Endothelial cell (in vitro differentiated cells): ENCODE measurements at regions not wholly inside any gene's neighbourhood (a gene's known extent, or its start where the extent isn't known, plus 50 kb on each side); places are given as distances from the start of the nearest gene placed in this dataset.

Experiments
- DNase-seq: peaks from one replicate; pipeline ENCODE4 v3.0.0; 2021; ENCODE audit warnings: low spot score
- H3K27ac Mint-ChIP-seq: one replicate; pipeline ENCODE4 v1.8.0; 2021; ENCODE audit warnings: mixed read lengths, inconsistent platforms; ENCODE audit not compliant: unreplicated experiment
- H3K27me3 Mint-ChIP-seq: one replicate; pipeline ENCODE4 v1.8.0; 2021; ENCODE audit warnings: mild to moderate bottlenecking, moderate library complexity, mixed read lengths, inconsistent platforms; ENCODE audit not compliant: unreplicated experiment
- H3K36me3 Mint-ChIP-seq: one replicate; pipeline ENCODE4 v1.8.0; 2021; ENCODE audit warnings: mild to moderate bottlenecking, low read depth, mixed read lengths, inconsistent platforms; ENCODE audit not compliant: unreplicated experiment
- H3K4me1 Mint-ChIP-seq: one replicate; pipeline ENCODE4 v1.8.0; 2021; ENCODE audit warnings: mild to moderate bottlenecking, mixed read lengths, inconsistent platforms; ENCODE audit not compliant: unreplicated experiment
- H3K4me3 Mint-ChIP-seq: one replicate; pipeline ENCODE4 v1.8.0; 2021; ENCODE audit warnings: mild to moderate bottlenecking, mixed read lengths, inconsistent platforms; ENCODE audit not compliant: unreplicated experiment
- H3K9me3 Mint-ChIP-seq: one replicate; pipeline ENCODE4 v1.8.0; 2021; ENCODE audit warnings: mixed read lengths, inconsistent platforms; ENCODE audit not compliant: unreplicated experiment
- CTCF ChIP-seq: fragments of 200-600 bp; sonication (generic); IDR thresholded peaks from one replicate; pipeline ENCODE4 v1.5.0; 2021; ENCODE audit warnings: antibody characterized with exemption; ENCODE audit not compliant: unreplicated experiment

GRCh38 chr12:107484230-107484629 lies 201.4 kb upstream of the PWP1 start:
- no peak overlapping the region for H3K4me3 Mint-ChIP-seq

GRCh38 chr12:107484941-107485340 lies 200.7 kb upstream of the PWP1 start:
- no peak for TF ChIP-seq CTCF
- H3K4me1 Mint-ChIP-seq = no peaks in the 10 kb centered on the region
- H3K4me3 Mint-ChIP-seq = no peak overlapping the region
- no peaks in the 10 kb centered on the region for H3K36me3 Mint-ChIP-seq
- no peak for DNase-seq
- no peaks in the 10 kb centered on the region for H3K9me3 Mint-ChIP-seq
- peaks cover 2% of the 10 kb centered on the region for H3K27me3 Mint-ChIP-seq
- no peak overlapping the region for H3K27ac Mint-ChIP-seq

More at GRCh38 chr12:107484230-107484629, 201.4 kb upstream of the PWP1 start:
- no peak for TF ChIP-seq CTCF
- no peaks in the 10 kb centered on the region for H3K36me3 Mint-ChIP-seq
- DNase-seq = no peak
- H3K27me3 Mint-ChIP-seq = peaks cover 2% of the 10 kb centered on the region
- H3K27ac Mint-ChIP-seq = no peak overlapping the region
- H3K4me1 Mint-ChIP-seq = no peaks in the 10 kb centered on the region
- no peaks in the 10 kb centered on the region for H3K9me3 Mint-ChIP-seq

- Mint-ChIP-seq H3K4me3 (no peak overlapping the region), H3K4me1 (no peaks in the 10 kb centered on the region), H3K9me3 (no peaks in the 10 kb centered on the region), H3K27ac (no peak overlapping the region), H3K36me3 (no peaks in the 10 kb centered on the region), H3K27me3 (peaks cover 2% of the 10 kb centered on the region)
- no peak for TF ChIP-seq CTCF
- no peak for DNase-seq
Observed at GRCh38 chr12:107485731-107486130, 199.9 kb upstream of the PWP1 start.

- no peaks in the 10 kb centered on the region for H3K9me3 Mint-ChIP-seq
- H3K27ac Mint-ChIP-seq = no peak overlapping the region
Observed at GRCh38 chr12:107486140-107486892, 199.3 kb upstream of the PWP1 start.

More at GRCh38 chr12:107486140-107486892, 199.3 kb upstream of the PWP1 start:
- Mint-ChIP-seq H3K4me3 (no peak overlapping the region), H3K36me3 (no peaks in the 10 kb centered on the region), H3K4me1 (no peaks in the 10 kb centered on the region), H3K27me3 (peaks cover 2% of the 10 kb centered on the region)
- no peak for DNase-seq
- TF ChIP-seq CTCF = no peak
